Neural cell (in vitro differentiated cells): ENCODE measurements at regions not wholly inside any gene's neighbourhood (a gene's known extent, or its start where the extent isn't known, plus 50 kb on each side); places are given as distances from the start of the nearest gene placed in this dataset.

ENCODE experiments used
- H2AFZ ChIP-seq: fragments of 200-600, 300-800 bp; sonication (generic), shearing (Covaris generic); 2 replicates; pipeline ENCODE4 v1.6.0; 2014; ENCODE audit warnings: low read depth, mild to moderate bottlenecking, antibody characterized with exemption, low read length, moderate library complexity
- H3F3A ChIP-seq: fragments of 200-600 bp; shearing (Covaris generic); 2 replicates; pipeline ENCODE4 v1.6.1; 2016; ENCODE audit warnings: mild to moderate bottlenecking, moderate library complexity, mixed read lengths, antibody characterized with exemption, low read length; ENCODE audit not compliant: insufficient read depth, poor library complexity, severe bottlenecking
- H3K27ac ChIP-seq: fragments of 200-600, 300-800 bp; sonication (generic), shearing (Covaris generic); 2 replicates; pipeline ENCODE4 v1.5.1; 2014; ENCODE audit warnings: mild to moderate bottlenecking, low read length, moderate library complexity
- H3K27me3 ChIP-seq: fragments of 300-800, 200-600 bp; sonication (generic), shearing (Covaris generic); 2 replicates; pipeline ENCODE4 v1.6.0; 2014; ENCODE audit warnings: mild to moderate bottlenecking, low read depth, low read length, moderate library complexity; ENCODE audit not compliant: insufficient read depth
- H3K36me3 ChIP-seq: fragments of 300-800, 200-600 bp; sonication (generic), shearing (Covaris generic); 2 replicates; pipeline ENCODE4 v1.5.1; 2014; ENCODE audit warnings: mild to moderate bottlenecking, antibody characterized with exemption, low read length, moderate library complexity; ENCODE audit not compliant: insufficient read depth
- H3K4me2 ChIP-seq: fragments of 300-800, 200-600 bp; sonication (generic), shearing (Covaris generic); 2 replicates; pipeline ENCODE4 v1.6.0; 2014; ENCODE audit warnings: mild to moderate bottlenecking, low read length
- H3K4me3 ChIP-seq: fragments of 300-800, 200-600 bp; sonication (generic), shearing (Covaris generic); 2 replicates; pipeline ENCODE4 v1.5.1; 2014; ENCODE audit warnings: mild to moderate bottlenecking, low read length, moderate library complexity
- H3K79me2 ChIP-seq: fragments of 200-600 bp; shearing (Covaris generic); replicated peaks from 2 replicates; pipeline ENCODE4 v1.6.0; 2014; ENCODE audit warnings: mild to moderate bottlenecking, low read length, moderate library complexity; ENCODE audit not compliant: insufficient read depth
- H3K9ac ChIP-seq: fragments of 300-800, 200-600 bp; sonication (generic), shearing (Covaris generic); 2 replicates; pipeline ENCODE4 v1.6.1; 2016; ENCODE audit warnings: mild to moderate bottlenecking, low read length, mixed read lengths
- H3K9me2 ChIP-seq: fragments of 200-600 bp; shearing (Covaris generic); 2 replicates; pipeline ENCODE4 v1.6.1; 2016; ENCODE audit warnings: mild to moderate bottlenecking, low read length, mixed read lengths; ENCODE audit not compliant: insufficient read depth
- H3K9me3 ChIP-seq: fragments of 200-600, 300-800 bp; sonication (generic), shearing (Covaris generic); 2 replicates; pipeline ENCODE4 v1.6.1; 2016; ENCODE audit warnings: mild to moderate bottlenecking, mixed run types, low read length, moderate library complexity, mixed read lengths
- H4K20me1 ChIP-seq: fragments of 200-600 bp; shearing (Covaris generic); 2 replicates; pipeline ENCODE4 v1.6.1; 2016; ENCODE audit warnings: mild to moderate bottlenecking, mixed run types; ENCODE audit not compliant: insufficient read depth
- CTCF ChIP-seq: fragments of 450-650 bp; IDR thresholded peaks from 2 replicates; pipeline ENCODE4 v1.5.1; 2014; ENCODE audit warnings: antibody characterized with exemption, mild to moderate bottlenecking, moderate library complexity; ENCODE audit not compliant: poor library complexity, severe bottlenecking
- EP300 ChIP-seq: fragments of 450-650 bp; conservative IDR thresholded peaks from 2 replicates; pipeline ENCODE4 v1.6.1; 2014; ENCODE audit warnings: antibody characterized with exemption, mild to moderate bottlenecking, moderate library complexity; ENCODE audit not compliant: poor library complexity, severe bottlenecking
- EZH2 ChIP-seq: fragments of 200-600, 300-800 bp; shearing (Covaris generic), sonication (generic); IDR thresholded peaks from 2 replicates; pipeline ENCODE4 v1.6.1; 2014; ENCODE audit warnings: antibody characterized with exemption, low read length, borderline replicate concordance, mild to moderate bottlenecking; ENCODE audit not compliant: insufficient read depth, poor library complexity, severe bottlenecking
- MXI1 ChIP-seq: fragments of 450-650 bp; conservative IDR thresholded peaks from 2 replicates; pipeline ENCODE4 v1.6.1; 2014; ENCODE audit warnings: antibody characterized with exemption, mild to moderate bottlenecking; ENCODE audit not compliant: poor library complexity, severe bottlenecking
- POLR2AphosphoS5 ChIP-seq: IDR thresholded peaks from 2 replicates; pipeline ENCODE4 v1.6.1; 2012
- RAD21 ChIP-seq: fragments of 450-650 bp; conservative IDR thresholded peaks from 2 replicates; pipeline ENCODE4 v1.6.1; 2014; ENCODE audit warnings: antibody characterized with exemption, mild to moderate bottlenecking, moderate library complexity
- REST ChIP-seq: IDR thresholded peaks from 2 replicates; pipeline ENCODE4 v1.6.1; 2012; ENCODE audit warnings: borderline replicate concordance
- SMC3 ChIP-seq: fragments of 450-650 bp; conservative IDR thresholded peaks from 2 replicates; pipeline ENCODE4 v1.6.1; 2014; ENCODE audit warnings: antibody characterized with exemption, mild to moderate bottlenecking, moderate library complexity; ENCODE audit not compliant: poor library complexity
- TAF1 ChIP-seq: IDR thresholded peaks from 2 replicates; pipeline ENCODE4 v1.6.1; 2012; ENCODE audit warnings: low read depth

- Histone ChIP-seq H3K79me2 (no peaks in the 10 kb centered on the region), H3K9me2 (no peaks in the 10 kb centered on the region), H3K4me2 (no peak overlapping the region), H3K9ac (no peak overlapping the region), H3F3A (no peaks in the 10 kb centered on the region), H2AFZ (no peak overlapping the region), H3K9me3 (no peaks in the 10 kb centered on the region), H3K4me3 (no peak overlapping the region), H3K27me3 (no peaks in the 10 kb centered on the region), H3K36me3 (no peaks in the 10 kb centered on the region), H4K20me1 (no peaks in the 10 kb centered on the region), H3K27ac (no peak overlapping the region)
- no peak for TF ChIP-seq TAF1
- TF ChIP-seq SMC3, result no peak
- TF ChIP-seq MXI1, result no peak
- TF ChIP-seq CTCF, result no peak
- TF ChIP-seq RAD21, result no peak
- TF ChIP-seq EZH2, result no peak
- no peak for TF ChIP-seq POLR2AphosphoS5
- no peak for TF ChIP-seq EP300
- no peak for TF ChIP-seq REST
Measured at GRCh38 chr7:46100521-46100920, 179.4 kb upstream of the IGFBP3 start.

- Histone ChIP-seq H3K36me3 (no peaks in the 10 kb centered on the region), H3K9me2 (no peaks in the 10 kb centered on the region), H3K79me2 (no peaks in the 10 kb centered on the region), H2AFZ (no peak overlapping the region), H3F3A (no peaks in the 10 kb centered on the region), H3K9me3 (no peaks in the 10 kb centered on the region), H3K27me3 (no peaks in the 10 kb centered on the region), H4K20me1 (no peaks in the 10 kb centered on the region), H3K9ac (no peak overlapping the region), H3K27ac (no peak overlapping the region), H3K4me2 (no peak overlapping the region), H3K4me3 (no peak overlapping the region)
- TF ChIP-seq REST (no peak), TAF1 (no peak), MXI1 (no peak), EP300 (no peak), SMC3 (no peak), RAD21 (no peak)
Measured at GRCh38 chr7:46099076-46099475, 178.0 kb upstream of the IGFBP3 start.
